ENCODE measurements at regions not wholly inside any gene's neighbourhood (a gene's known extent, or its start where the extent isn't known, plus 50 kb on each side); places are given as distances from the start of the nearest gene placed in this dataset.

DNA sequence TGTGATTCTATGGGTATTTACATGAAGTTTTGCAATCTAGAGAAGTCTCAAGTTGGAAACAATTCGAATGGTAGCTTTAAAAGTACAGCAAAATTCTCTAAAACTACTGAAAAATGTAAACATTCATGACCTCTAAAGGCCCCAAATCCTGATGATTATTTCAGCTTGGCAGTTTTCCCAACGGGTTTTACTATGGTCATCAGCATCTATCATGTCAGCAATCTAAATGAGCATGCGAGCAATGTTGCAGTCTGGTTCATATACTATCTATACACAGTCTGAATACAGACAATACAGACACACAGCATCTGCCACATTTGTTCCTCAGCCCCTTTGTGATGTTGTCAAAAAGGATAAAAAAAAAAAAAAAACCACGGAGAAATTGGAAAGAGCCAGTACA lies 790.3 kb upstream of the HTR2C start:
- TF ChIP-seq BCL11A (IDR thresholded peaks at IDR 0.05; ENCODE audit: low read depth in 2 of 2, low read length in 2 of 2) (no peak), GABPA (IDR thresholded peaks at IDR 0.05; ENCODE audit: borderline replicate concordance, insufficient read depth, low read length) (no peak), JUN (IDR thresholded peaks at IDR 0.05; ENCODE audit: low read depth, low read length) (no peak), POLR2AphosphoS5 (IDR thresholded peaks at IDR 0.05; ENCODE audit: low read depth, low read length) (no peak), CEBPB (IDR thresholded peaks at IDR 0.05; ENCODE audit: low read depth, low read length) (no peak)
- TF ChIP-seq, protein P1, sequence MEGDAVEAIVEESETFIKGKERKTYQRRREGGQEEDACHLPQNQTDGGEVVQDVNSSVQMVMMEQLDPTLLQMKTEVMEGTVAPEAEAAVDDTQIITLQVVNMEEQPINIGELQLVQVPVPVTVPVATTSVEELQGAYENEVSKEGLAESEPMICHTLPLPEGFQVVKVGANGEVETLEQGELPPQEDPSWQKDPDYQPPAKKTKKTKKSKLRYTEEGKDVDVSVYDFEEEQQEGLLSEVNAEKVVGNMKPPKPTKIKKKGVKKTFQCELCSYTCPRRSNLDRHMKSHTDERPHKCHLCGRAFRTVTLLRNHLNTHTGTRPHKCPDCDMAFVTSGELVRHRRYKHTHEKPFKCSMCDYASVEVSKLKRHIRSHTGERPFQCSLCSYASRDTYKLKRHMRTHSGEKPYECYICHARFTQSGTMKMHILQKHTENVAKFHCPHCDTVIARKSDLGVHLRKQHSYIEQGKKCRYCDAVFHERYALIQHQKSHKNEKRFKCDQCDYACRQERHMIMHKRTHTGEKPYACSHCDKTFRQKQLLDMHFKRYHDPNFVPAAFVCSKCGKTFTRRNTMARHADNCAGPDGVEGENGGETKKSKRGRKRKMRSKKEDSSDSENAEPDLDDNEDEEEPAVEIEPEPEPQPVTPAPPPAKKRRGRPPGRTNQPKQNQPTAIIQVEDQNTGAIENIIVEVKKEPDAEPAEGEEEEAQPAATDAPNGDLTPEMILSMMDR (IDR thresholded peaks at IDR 0.05; ENCODE audit: control extremely low read depth in 1 of 3, insufficient read depth in 1 of 3, low read depth in 1 of 3, low read length in 3 of 3), result no peak
